Progenitor cell of endocrine pancreas (in vitro differentiated cells): ENCODE measurements at regions not wholly inside any gene's neighbourhood (a gene's known extent, or its start where the extent isn't known, plus 50 kb on each side); places are given as distances from the start of the nearest gene placed in this dataset.

ENCODE experiments used
- DNase-seq: peaks from one replicate; pipeline ENCODE4 v3.0.0; 2021; ENCODE audit warnings: low spot score; ENCODE audit not compliant: unreplicated experiment
- H3K27ac Mint-ChIP-seq: 2 replicates; pipeline ENCODE4 v1.8.0; 2021; ENCODE audit warnings: mild to moderate bottlenecking, moderate library complexity, mixed read lengths
- H3K27me3 Mint-ChIP-seq: 2 replicates; pipeline ENCODE4 v1.8.0; 2021; ENCODE audit warnings: mixed read lengths
- H3K36me3 Mint-ChIP-seq: 2 replicates; pipeline ENCODE4 v1.8.0; 2022; ENCODE audit warnings: mixed read lengths; ENCODE audit not compliant: insufficient read depth
- H3K4me1 Mint-ChIP-seq: 2 replicates; pipeline ENCODE4 v1.8.0; 2021; ENCODE audit warnings: low read depth, mixed read lengths
- H3K4me3 Mint-ChIP-seq: 2 replicates; pipeline ENCODE4 v1.8.0; 2021; ENCODE audit warnings: low read depth, mild to moderate bottlenecking, moderate library complexity, mixed read lengths
- H3K9me3 Mint-ChIP-seq: 2 replicates; pipeline ENCODE4 v1.8.0; 2021; ENCODE audit warnings: low read depth, mixed read lengths
- CTCF ChIP-seq: fragments of 200-600 bp; sonication (generic); IDR thresholded peaks from one replicate; pipeline ENCODE4 v1.5.0; 2021; ENCODE audit warnings: antibody characterized with exemption, mild to moderate bottlenecking; ENCODE audit not compliant: unreplicated experiment

DNA sequence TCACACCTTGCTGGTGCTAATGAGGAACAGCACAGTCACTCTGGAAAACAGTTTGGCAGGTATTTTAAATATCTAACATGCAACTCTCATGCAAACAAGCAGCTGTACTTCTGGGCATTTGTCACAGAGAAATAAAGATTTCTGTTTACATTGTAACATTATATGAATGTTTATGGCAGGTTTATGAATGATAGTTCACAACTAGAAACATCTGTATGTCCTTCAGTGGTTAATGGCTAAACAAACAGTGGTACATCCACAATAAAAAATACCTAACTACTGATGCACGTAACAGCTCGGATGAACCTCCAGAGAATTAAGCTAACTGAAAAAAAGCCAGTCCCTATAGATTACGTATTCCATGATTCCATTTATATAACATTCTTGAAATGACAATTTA, 109.6 kb downstream of the GPR37 start:
- Mint-ChIP-seq H3K9me3 (no peaks in the 10 kb centered on the region), H3K27ac (no peak overlapping the region), H3K4me3 (no peak overlapping the region), H3K4me1 (no peaks in the 10 kb centered on the region), H3K27me3 (no peaks in the 10 kb centered on the region), H3K36me3 (no peaks in the 10 kb centered on the region)
- DNase-seq = no peak
- TF ChIP-seq CTCF = no peak

DNA sequence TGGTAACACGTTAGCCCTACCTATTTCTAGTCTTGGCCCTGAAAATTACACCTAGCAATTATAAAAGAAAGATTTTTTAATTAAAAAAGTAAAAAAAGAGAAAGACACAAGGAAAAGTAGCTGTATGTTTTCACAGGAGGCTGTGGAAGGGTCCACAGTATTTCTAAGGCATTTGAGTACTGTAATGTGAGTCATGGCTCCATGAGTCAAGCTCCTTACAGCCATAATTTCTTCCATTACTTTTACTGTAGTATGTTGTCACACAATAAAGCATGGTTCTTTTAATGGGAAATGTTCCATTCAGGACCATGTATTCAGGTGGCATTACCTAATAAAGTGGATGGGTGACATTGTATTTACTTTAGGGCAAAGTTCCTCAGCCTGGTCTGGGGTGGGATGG, 113.4 kb downstream of the GPR37 start:
- H3K4me3 Mint-ChIP-seq = no peak overlapping the region
- no peaks in the 10 kb centered on the region for H3K27me3 Mint-ChIP-seq
- no peak for DNase-seq
- no peaks in the 10 kb centered on the region for H3K4me1 Mint-ChIP-seq
- H3K36me3 Mint-ChIP-seq = no peaks in the 10 kb centered on the region
- no peak for TF ChIP-seq CTCF
- no peaks in the 10 kb centered on the region for H3K9me3 Mint-ChIP-seq
- H3K27ac Mint-ChIP-seq = no peak overlapping the region

GRCh38 chr7:124651136-124651535, 114.5 kb downstream of the GPR37 start:
- TF ChIP-seq CTCF = no peak
- H3K9me3 Mint-ChIP-seq = no peaks in the 10 kb centered on the region
- no peaks in the 10 kb centered on the region for H3K27me3 Mint-ChIP-seq
- H3K36me3 Mint-ChIP-seq = no peaks in the 10 kb centered on the region
- H3K4me3 Mint-ChIP-seq = no peak overlapping the region
- no peak overlapping the region for H3K27ac Mint-ChIP-seq
- no peaks in the 10 kb centered on the region for H3K4me1 Mint-ChIP-seq
- DNase-seq = no peak

DNA sequence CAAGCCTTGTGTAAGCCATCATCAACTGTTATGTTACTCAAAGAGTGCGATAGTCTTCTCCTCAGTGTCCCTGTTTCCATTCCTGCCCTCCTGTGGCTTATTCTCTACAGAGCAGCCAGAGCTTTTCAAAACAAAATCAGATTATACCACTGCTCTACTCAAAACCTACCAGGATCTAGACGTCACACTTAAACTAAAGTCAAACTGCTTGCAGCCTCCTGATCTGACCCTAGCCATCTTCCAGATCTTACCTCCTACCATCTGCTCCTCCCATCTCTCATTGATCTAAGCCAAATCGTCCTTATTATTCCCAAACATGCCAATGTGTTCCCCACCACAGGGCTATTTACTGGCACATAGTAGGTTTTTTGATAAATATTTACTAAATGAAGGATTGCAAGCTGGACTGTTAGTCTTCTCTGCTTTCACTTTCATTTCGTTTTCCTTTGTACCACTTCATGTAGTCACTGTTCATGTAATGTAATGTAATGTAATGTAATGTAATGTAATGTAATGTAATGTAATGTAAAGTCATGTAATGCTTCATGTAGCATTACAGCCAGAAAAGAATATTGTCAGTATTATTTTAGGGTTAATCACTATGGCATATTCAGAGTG, 116.1 kb downstream of the GPR37 start:
- Mint-ChIP-seq H3K4me3 (no peak overlapping the region), H3K9me3 (no peaks in the 10 kb centered on the region), H3K4me1 (no peaks in the 10 kb centered on the region), H3K36me3 (no peaks in the 10 kb centered on the region), H3K27ac (no peak overlapping the region), H3K27me3 (no peaks in the 10 kb centered on the region)
- TF ChIP-seq CTCF = no peak
- no peak for DNase-seq

DNA sequence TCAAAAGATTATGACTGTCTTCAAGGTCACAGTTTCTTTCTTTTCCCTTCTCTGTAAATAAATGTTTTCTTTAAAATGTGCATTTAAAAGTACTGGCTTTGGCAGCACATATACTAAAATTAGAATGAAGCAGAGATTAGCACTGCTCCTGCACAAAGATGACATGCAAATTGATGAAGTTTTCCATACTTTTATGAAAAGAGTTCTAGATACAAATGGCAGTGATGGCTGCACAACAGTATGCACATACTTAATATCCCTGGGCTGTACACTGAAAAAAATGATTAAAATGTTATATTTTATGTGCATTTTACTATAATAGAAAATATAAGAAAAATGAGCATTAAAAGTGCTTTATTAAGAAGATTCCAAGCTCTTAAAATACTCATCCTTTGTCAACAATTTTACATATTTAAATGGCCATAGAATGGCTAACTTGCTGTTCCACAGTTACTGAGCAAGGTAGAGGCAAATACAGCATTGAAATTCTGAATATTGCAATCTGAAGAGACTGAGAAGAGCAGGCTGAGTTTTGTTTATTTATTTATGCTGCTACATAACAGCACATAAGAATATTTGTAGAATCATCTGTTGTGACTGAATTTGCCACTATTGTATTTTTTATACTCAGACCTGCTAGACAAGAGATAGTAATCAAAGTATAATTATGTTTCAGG, 117.8 kb downstream of the GPR37 start:
- DNase-seq = no peak
- no peak for TF ChIP-seq CTCF
- H3K4me1 Mint-ChIP-seq = no peaks in the 10 kb centered on the region
- no peaks in the 10 kb centered on the region for H3K27me3 Mint-ChIP-seq
- H3K27ac Mint-ChIP-seq = no peak overlapping the region
- no peaks in the 10 kb centered on the region for H3K36me3 Mint-ChIP-seq
- H3K9me3 Mint-ChIP-seq = no peaks in the 10 kb centered on the region
- H3K4me3 Mint-ChIP-seq = no peak overlapping the region
